CD4-positive, alpha-beta T cell (primary cell): ENCODE measurements at regions not wholly inside any gene's neighbourhood (a gene's known extent, or its start where the extent isn't known, plus 50 kb on each side); places are given as distances from the start of the nearest gene placed in this dataset.

Experiments
- ATAC-seq: fragments of 200-7000 bp; cut with Tn5 transposase; one replicate; pipeline ENCODE4 v1.10.0; 2022; ENCODE audit warnings: mild to moderate bottlenecking; ENCODE audit not compliant: poor library complexity
- CTCF ChIA-PET: fragments of 350-600 bp; sonication (Branson Sonifier 250); formaldehyde crosslinking; loops from one replicate; lab custom pipeline; 2021; ENCODE audit warnings: antibody characterized with exemption, inconsistent platforms; lab: Charles Lee
- POLR2A ChIA-PET: fragments of 350-600 bp; sonication (Branson Sonifier 250); formaldehyde crosslinking; loops from one replicate; lab custom pipeline; 2021; ENCODE audit warnings: antibody characterized with exemption, inconsistent platforms; lab: Charles Lee
- DNase-seq, 14 experiments: peaks; one replicate each; pipeline ENCODE4 v3.0.0-alpha.2; 2013 to 2020; ENCODE audit warnings: mixed read lengths in 2 of 14
- H3K27ac ChIP-seq, 2 donors: one replicate each; pipeline versions ENCODE4 v1.5.1 to v1.7.0; 2013; ENCODE audit warnings: low read length in 2 of 2, low read depth in 1 of 2, mild to moderate bottlenecking in 1 of 2
- H3K27me3 ChIP-seq, 2 experiments: 1 replicate in 1 of 2; 2 replicates in 1 of 2; pipeline versions ENCODE4 v1.6.1 to v1.7.0; 2013; ENCODE audit warnings: low read length in 2 of 2, control low read depth in 1 of 2, mild to moderate bottlenecking in 1 of 2, moderate library complexity in 1 of 2; ENCODE audit not compliant: insufficient read depth in 2 of 2, control insufficient read depth in 1 of 2
- H3K36me3 ChIP-seq: one replicate; pipeline ENCODE4 v1.6.1; 2013; ENCODE audit warnings: low read length, control low read depth; ENCODE audit not compliant: insufficient read depth
- H3K4me1 ChIP-seq: one replicate; pipeline ENCODE4 v1.6.1; 2013; ENCODE audit warnings: low read length, control low read depth; ENCODE audit not compliant: insufficient read depth
- H3K4me3 ChIP-seq: one replicate; pipeline ENCODE4 v1.5.1; 2013; ENCODE audit warnings: mild to moderate bottlenecking, low read length, moderate library complexity
- H3K9me3 ChIP-seq, 2 experiments: 1 replicate in 1 of 2; 2 replicates in 1 of 2; pipeline versions ENCODE4 v1.6.1 to v1.7.0; 2013; ENCODE audit warnings: low read length in 2 of 2, mild to moderate bottlenecking in 2 of 2, control low read depth in 1 of 2, moderate library complexity in 1 of 2; ENCODE audit not compliant: control insufficient read depth in 1 of 2, insufficient read depth in 1 of 2
- H3K27ac Mint-ChIP-seq: one replicate; pipeline ENCODE4 v1.8.0; 2020; ENCODE audit warnings: mixed read lengths
- H3K27me3 Mint-ChIP-seq: one replicate; pipeline ENCODE4 v1.8.0; 2021; ENCODE audit warnings: mixed read lengths
- H3K36me3 Mint-ChIP-seq: one replicate; pipeline ENCODE4 v1.8.0; 2021; ENCODE audit warnings: low read depth, mixed read lengths
- H3K4me1 Mint-ChIP-seq: one replicate; pipeline ENCODE4 v1.8.0; 2021; ENCODE audit warnings: low read depth, mixed read lengths
- H3K4me3 Mint-ChIP-seq: one replicate; pipeline ENCODE4 v1.8.0; 2020; ENCODE audit warnings: mild to moderate bottlenecking, mixed read lengths
- H3K9me3 Mint-ChIP-seq: one replicate; pipeline ENCODE4 v1.8.0; 2020; ENCODE audit warnings: mixed read lengths
- intact Hi-C, 2 experiments: fragments of 100-400 bp; cut with DNase I in 1 of 2; cut with micrococcal nuclease in 1 of 2; formaldehyde crosslinking; loops; one replicate each; pipeline versions ENCODE4 v1.15.1 to v1.9.0; 2023 to 2025; cut with DNase I, micrococcal nuclease
- TF ChIP-seq, protein P1 (sequence below): fragments of 200-600 bp; IDR thresholded peaks from one replicate; pipeline ENCODE4 v1.8.0; 2022; ENCODE audit warnings: antibody characterized with exemption, mild to moderate bottlenecking

GRCh38 chr18:71018816-71019215, 730.0 kb downstream of the SOCS6 start:
- no peak overlapping the region for H3K4me3 Mint-ChIP-seq
- Histone ChIP-seq H3K9me3 (peaks cover 0 to 4% of the 10 kb centered on the region in 2 experiments), H3K36me3 (no peaks in the 10 kb centered on the region), H3K27me3 (no peaks in the 10 kb centered on the region), H3K4me3 (no peak overlapping the region), H3K4me1 (no peaks in the 10 kb centered on the region), H3K27ac (no peak overlapping the region)
- H3K4me1 Mint-ChIP-seq, result peaks cover 4% of the 10 kb centered on the region
- intact Hi-C loops, result no loop called here
- no peak for ATAC-seq
- TF ChIP-seq, protein P1, sequence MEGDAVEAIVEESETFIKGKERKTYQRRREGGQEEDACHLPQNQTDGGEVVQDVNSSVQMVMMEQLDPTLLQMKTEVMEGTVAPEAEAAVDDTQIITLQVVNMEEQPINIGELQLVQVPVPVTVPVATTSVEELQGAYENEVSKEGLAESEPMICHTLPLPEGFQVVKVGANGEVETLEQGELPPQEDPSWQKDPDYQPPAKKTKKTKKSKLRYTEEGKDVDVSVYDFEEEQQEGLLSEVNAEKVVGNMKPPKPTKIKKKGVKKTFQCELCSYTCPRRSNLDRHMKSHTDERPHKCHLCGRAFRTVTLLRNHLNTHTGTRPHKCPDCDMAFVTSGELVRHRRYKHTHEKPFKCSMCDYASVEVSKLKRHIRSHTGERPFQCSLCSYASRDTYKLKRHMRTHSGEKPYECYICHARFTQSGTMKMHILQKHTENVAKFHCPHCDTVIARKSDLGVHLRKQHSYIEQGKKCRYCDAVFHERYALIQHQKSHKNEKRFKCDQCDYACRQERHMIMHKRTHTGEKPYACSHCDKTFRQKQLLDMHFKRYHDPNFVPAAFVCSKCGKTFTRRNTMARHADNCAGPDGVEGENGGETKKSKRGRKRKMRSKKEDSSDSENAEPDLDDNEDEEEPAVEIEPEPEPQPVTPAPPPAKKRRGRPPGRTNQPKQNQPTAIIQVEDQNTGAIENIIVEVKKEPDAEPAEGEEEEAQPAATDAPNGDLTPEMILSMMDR, result no peak
- ChIA-PET POLR2A (no interaction called here), CTCF (no interaction called here)
- H3K27ac Mint-ChIP-seq, result no peak overlapping the region
- no peaks in the 10 kb centered on the region for H3K36me3 Mint-ChIP-seq
- H3K27me3 Mint-ChIP-seq, result no peaks in the 10 kb centered on the region
- H3K9me3 Mint-ChIP-seq, result peaks cover 5% of the 10 kb centered on the region
- DNase-seq, result no peak

DNA sequence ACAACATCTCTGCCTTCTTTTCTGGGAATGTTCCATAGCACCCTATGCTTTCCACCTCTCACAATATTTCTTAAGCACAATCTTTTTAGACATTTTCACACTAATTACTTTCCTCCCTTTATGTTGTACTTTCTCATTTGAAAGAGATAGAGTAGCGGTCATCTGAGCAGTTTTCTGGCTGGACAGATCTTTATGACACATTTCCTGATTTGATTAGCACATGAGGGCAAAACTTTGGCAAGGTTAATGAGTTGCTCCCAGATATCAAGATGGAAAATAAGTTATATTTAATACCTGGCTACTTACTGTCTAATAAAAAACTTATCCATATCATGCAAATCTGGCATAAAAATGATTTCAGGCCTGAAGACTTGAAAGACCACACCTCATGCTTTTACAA, 723.9 kb downstream of the SOCS6 start:
- POLR2A ChIA-PET, result no interaction called here
- DNase-seq (no peak), ATAC-seq (no peak)
- intact Hi-C loops, result no loop called here
- Histone ChIP-seq H3K27me3 (no peaks in the 10 kb centered on the region), H3K9me3 (peaks cover 0 to 4% of the 10 kb centered on the region in 2 experiments), H3K4me3 (no peak overlapping the region), H3K4me1 (no peaks in the 10 kb centered on the region), H3K36me3 (no peaks in the 10 kb centered on the region), H3K27ac (no peak overlapping the region)
- TF ChIP-seq, protein P1, result no peak
- Mint-ChIP-seq H3K36me3 (no peaks in the 10 kb centered on the region), H3K9me3 (peaks cover 3% of the 10 kb centered on the region), H3K27me3 (no peaks in the 10 kb centered on the region), H3K4me3 (no peak overlapping the region), H3K4me1 (no peaks in the 10 kb centered on the region), H3K27ac (no peak overlapping the region)
- CTCF ChIA-PET, result no interaction called here

GRCh38 chr18:71011389-71011788, 722.5 kb downstream of the SOCS6 start:
- Mint-ChIP-seq H3K4me3 (no peak overlapping the region), H3K27ac (no peak overlapping the region), H3K36me3 (no peaks in the 10 kb centered on the region), H3K9me3 (peaks cover 3% of the 10 kb centered on the region), H3K4me1 (no peaks in the 10 kb centered on the region), H3K27me3 (no peaks in the 10 kb centered on the region)
- no peaks in the 10 kb centered on the region for H3K36me3 ChIP-seq
- TF ChIP-seq, protein P1, result no peak
- no peaks in the 10 kb centered on the region for H3K27me3 ChIP-seq
- no peak overlapping the region for H3K4me3 ChIP-seq
- POLR2A ChIA-PET, result no interaction called here
- CTCF ChIA-PET, result no interaction called here
- intact Hi-C loops, result no loop called here
- H3K9me3 ChIP-seq, result peaks cover 0 to 4% of the 10 kb centered on the region in 2 experiments
- no peak overlapping the region for H3K27ac ChIP-seq
- no peak for ATAC-seq
- DNase-seq, result no peak
- H3K4me1 ChIP-seq, result no peaks in the 10 kb centered on the region
